GM18511 (cell line): ENCODE measurements at regions not wholly inside any gene's neighbourhood (a gene's known extent, or its start where the extent isn't known, plus 50 kb on each side); places are given as distances from the start of the nearest gene placed in this dataset.

Source experiments
- ATAC-seq: cut with Tn5 transposase; IDR thresholded peaks from one replicate; pipeline ENCODE4 v1.9.1; 2021; ENCODE audit warnings: mild to moderate bottlenecking, moderate library complexity; ENCODE audit not compliant: unreplicated experiment

GRCh38 chr14:101200650-101201516 is 297.4 kb upstream of the RTL1 start:
- ATAC-seq, result no peak

- ATAC-seq, result no peak
These were observed 298.1 kb upstream of the RTL1 start for GRCh38 chr14:101201535-101202151.

- no peak for ATAC-seq
These were observed 299.3 kb upstream of the RTL1 start for GRCh38 chr14:101202627-101203404.

- no peak for ATAC-seq
These were observed 303.0 kb upstream of the RTL1 start for GRCh38 chr14:101206556-101206955.

- no peak for ATAC-seq
These were observed 303.5 kb upstream of the RTL1 start for GRCh38 chr14:101207041-101207440.

- no peak for ATAC-seq
These were observed 304.4 kb upstream of the RTL1 start for GRCh38 chr14:101207897-101208296.

- no peak for ATAC-seq
These were observed 306.1 kb upstream of the RTL1 start for GRCh38 chr14:101209594-101209993.

GRCh38 chr14:101215266-101215665 is 311.7 kb upstream of the RTL1 start:
- no peak for ATAC-seq

- ATAC-seq, result no peak
These were observed 312.4 kb upstream of the RTL1 start for GRCh38 chr14:101215927-101216326.

- no peak for ATAC-seq
These were observed 313.0 kb upstream of the RTL1 start for GRCh38 chr14:101216366-101217079.

- no peak for ATAC-seq
These were observed 313.6 kb upstream of the RTL1 start for GRCh38 chr14:101217080-101217463.

- ATAC-seq, result no peak
These were observed 314.3 kb upstream of the RTL1 start for GRCh38 chr14:101217616-101218371.

GRCh38 chr14:101219896-101220703 is 316.6 kb upstream of the RTL1 start:
- ATAC-seq, result no peak

GRCh38 chr14:101220921-101221510 is 317.5 kb upstream of the RTL1 start:
- ATAC-seq, result no peak

- no peak for ATAC-seq
These were observed 318.1 kb upstream of the RTL1 start for GRCh38 chr14:101221549-101222160.

- no peak for ATAC-seq
These were observed 319.0 kb upstream of the RTL1 start for GRCh38 chr14:101222362-101223070.

- ATAC-seq, result no peak
These were observed 319.6 kb upstream of the RTL1 start for GRCh38 chr14:101223127-101223526.

GRCh38 chr14:101223561-101224162 is 320.1 kb upstream of the RTL1 start:
- ATAC-seq, result no peak
